Glomerular visceral epithelial cell (primary cell): ENCODE measurements at regions not wholly inside any gene's neighbourhood (a gene's known extent, or its start where the extent isn't known, plus 50 kb on each side); places are given as distances from the start of the nearest gene placed in this dataset.
"Not testable (repeated sequence)": the region's sequence is repeated elsewhere in the genome, so short reads cannot be mapped to it uniquely, and the experiment has no call there.

Source experiments
- DNase-seq: peaks from one replicate; pipeline ENCODE4 v3.0.0-alpha.2; 2016; ENCODE audit errors: extremely low spot score

DNA sequence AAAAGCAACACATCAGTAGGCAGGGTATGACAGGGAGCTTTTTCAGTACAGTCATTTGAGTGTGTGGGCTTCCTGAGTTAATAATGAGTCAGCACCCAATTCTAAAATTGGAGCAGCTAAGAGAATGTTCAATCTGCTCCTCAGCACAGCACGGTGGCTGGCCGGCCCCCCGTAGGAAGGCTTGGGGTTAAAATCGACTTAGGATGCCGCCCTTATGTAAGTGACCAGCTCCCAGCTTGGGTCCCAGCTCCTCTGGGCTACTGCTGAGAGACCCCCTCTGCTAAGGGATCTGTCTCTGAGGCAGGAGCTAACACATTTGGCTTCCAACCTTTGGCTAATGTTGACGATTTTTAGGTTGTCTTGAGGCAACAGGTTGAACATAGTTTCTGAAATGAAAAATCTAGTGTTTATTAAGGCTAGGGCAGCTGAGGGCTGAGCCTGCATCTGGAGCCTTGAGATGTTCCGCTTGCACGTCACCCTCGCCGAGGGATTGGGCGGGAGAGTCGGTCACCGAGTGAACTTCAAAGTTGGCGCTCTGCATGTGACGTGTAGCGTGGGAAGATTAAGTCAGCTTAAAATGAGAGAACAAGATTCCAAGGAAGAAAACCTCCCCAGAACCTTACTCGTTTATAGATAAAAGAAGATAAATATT, 291.3 kb upstream of the PLGLB2 start:
- peak; percentile 20 for DNase-seq

- not testable (repeated sequence) for DNase-seq
Observed at GRCh38 chr2:87457129-87457499, 290.8 kb upstream of the PLGLB2 start.

DNA sequence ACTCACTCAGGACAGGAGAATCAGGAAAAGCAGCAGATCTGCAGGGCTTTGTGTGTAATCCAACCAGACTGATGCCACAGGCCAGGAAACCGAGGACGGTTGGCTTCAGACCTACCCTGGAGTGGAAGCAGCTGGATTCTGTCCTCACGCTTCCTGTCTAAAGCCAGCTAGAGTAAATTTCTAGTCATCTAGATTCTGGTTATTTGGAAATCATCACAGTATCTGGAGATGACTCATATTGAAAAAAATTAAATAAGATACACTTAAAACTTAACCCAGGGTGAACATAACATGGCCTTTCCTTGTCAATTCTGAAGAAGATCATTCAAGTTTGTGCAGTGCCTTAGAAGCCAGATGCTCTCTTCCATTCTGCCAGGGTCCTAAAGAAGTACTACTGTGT, 288.9 kb upstream of the PLGLB2 start:
- not testable (repeated sequence) for DNase-seq

- DNase-seq = not testable (repeated sequence)
Observed at GRCh38 chr2:87460104-87460503, 287.8 kb upstream of the PLGLB2 start.

- DNase-seq = not testable (repeated sequence)
Observed at GRCh38 chr2:87460662-87461061, 287.2 kb upstream of the PLGLB2 start.

GRCh38 chr2:87461671-87462070, 286.2 kb upstream of the PLGLB2 start:
- DNase-seq = not testable (repeated sequence)

DNA sequence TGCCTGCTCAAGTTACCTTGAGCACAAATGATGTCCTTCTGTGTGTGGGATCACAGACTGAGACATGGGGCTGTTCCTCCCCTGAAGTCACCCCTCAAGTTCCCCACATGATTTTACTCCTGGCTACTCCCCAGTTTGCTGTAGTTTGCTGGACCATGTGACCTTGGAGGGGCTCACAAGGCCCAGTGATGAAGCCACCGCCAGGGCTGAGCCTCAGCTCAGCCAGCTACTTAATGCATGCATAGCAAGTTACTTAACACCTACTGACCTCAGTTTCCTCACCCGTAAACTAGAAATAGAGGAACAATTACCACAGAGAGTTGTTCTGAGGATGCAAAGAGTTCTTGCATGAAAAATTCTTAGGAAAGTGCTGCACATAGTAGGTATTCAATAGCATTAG, 283.7 kb upstream of the PLGLB2 start:
- DNase-seq = not testable (repeated sequence)

GRCh38 chr2:87465730-87466129, 282.2 kb upstream of the PLGLB2 start:
- DNase-seq = not testable (repeated sequence)

DNA sequence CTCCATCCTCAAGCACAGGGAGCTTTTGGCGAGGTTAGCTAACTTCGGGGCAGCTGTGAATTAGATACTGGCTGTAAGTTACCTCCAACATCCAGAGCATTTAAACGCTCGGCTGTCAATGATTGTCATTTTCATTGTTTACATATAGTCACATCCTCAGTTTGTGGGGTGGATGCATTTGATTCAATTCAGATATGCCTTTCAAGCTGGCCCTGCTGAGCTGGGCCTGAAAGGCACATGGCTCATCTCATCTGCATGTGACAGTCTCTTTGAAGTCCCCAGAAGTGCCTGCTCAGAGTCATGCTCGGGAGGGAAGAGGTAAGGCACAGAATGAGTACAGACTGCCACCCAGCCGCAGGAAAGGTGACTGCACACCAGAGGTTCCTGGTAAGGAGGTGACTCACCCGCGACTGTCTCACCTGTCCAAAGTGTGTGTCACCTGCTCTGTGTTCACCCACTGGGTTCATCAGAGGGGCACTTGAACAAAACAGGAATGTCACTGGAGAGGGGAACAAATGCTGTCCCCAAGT, 281.2 kb upstream of the PLGLB2 start:
- DNase-seq = not testable (repeated sequence)

- DNase-seq = not testable (repeated sequence)
Observed at GRCh38 chr2:87468429-87468981, 279.4 kb upstream of the PLGLB2 start.

DNA sequence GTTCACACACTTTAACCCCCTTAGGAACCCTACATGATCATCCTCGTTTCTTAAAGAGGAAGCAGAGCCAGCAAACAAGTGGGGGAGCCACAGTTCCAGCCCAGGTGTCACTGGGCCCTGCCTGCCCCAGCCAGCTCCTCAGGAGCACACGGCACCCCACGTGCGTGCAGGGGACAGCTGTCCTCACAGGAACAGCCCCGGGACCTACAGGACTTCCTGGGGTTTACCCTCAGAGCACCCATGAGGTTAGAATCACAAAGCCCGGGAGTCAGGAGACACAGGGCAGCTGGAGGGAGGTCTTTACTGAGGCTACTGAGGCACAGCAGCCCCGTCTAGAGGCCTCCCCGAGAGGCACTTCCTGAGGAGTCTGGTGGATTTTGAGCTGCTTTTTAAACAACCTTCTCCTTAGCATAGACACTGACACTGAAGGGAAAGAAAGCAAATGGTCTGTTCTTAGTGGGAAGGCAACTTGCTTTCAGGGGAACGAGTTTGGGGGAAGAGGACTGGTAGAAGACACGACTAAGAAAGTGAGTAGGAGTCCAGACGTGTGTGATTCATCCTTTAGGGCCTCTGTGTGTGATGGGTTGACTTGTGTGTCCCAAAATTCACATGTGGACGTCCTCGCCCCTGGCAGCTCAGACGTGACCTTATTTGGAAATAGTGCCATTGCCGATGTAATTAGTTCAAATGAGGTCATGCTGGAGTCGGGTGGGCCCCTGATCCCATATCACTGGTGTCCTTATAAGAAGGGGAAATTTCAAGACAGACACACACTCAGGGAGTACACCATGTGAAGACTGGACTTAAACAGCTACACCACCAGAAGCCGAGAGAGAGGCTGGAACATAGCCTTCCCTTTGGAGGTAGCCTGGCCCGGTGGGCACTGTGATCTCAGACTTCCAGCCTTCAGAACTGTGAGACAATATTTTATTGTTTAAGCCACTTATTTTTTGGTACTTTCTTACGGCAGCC, 278.4 kb upstream of the PLGLB2 start:
- DNase-seq = not testable (repeated sequence)

GRCh38 chr2:87470381-87471380, 277.2 kb upstream of the PLGLB2 start:
- DNase-seq = not testable (repeated sequence)

GRCh38 chr2:87471478-87471877, 276.4 kb upstream of the PLGLB2 start:
- DNase-seq = not testable (repeated sequence)

- not testable (repeated sequence) for DNase-seq
Observed at GRCh38 chr2:87476223-87476872, 271.5 kb upstream of the PLGLB2 start.

GRCh38 chr2:87476936-87477335, 271.0 kb upstream of the PLGLB2 start:
- not testable (repeated sequence) for DNase-seq

- DNase-seq = not testable (repeated sequence)
Observed at GRCh38 chr2:87477669-87478428, 270.0 kb upstream of the PLGLB2 start.

DNA sequence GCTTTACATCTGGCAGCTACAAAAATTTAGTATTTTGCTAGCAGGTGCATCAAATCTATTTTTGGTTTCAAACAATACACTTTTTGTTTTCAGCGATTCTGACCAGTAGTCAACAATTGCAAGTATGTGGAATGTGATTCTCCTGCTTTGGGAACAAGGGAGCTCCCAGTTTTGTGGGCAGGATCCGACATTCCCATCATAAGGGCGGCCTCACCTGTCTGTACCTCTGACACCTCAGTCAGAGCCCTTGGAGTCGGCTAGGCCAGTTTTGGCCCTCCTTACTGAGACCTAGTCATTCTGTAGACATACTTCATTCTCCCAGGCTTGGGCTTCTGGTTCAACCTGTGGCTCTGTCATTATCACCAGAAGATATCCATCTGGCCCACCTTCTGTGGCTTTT, 269.0 kb upstream of the PLGLB2 start:
- not testable (repeated sequence) for DNase-seq

GRCh38 chr2:87483093-87483680, 264.7 kb upstream of the PLGLB2 start:
- peak; percentile 9 for DNase-seq

- not testable (repeated sequence) for DNase-seq
Observed at GRCh38 chr2:87484363-87484762, 263.5 kb upstream of the PLGLB2 start.
